ENCODE measurements at regions not wholly inside any gene's neighbourhood (a gene's known extent, or its start where the extent isn't known, plus 50 kb on each side); places are given as distances from the start of the nearest gene placed in this dataset.

DNA sequence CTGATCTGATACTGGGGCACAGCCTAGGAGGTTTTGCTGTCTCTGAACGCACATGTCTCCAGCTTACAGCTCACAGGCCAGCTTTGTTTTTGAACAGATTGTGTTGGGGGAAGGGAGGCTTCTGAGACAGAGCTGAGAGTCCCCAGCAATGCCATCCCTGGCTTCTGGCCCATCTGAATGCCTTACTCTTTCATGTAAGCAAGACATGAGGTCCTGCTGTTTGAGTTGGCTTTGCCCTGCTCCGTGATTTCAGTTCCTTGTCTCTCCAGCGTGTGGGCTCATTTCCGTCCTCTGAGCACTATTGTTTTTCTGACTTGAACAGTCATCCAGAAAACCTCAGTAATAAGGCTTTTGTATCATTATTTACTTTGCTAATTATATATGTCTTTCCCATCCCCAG is 194.9 kb upstream of the TNP1 start:
- Mint-ChIP-seq H3K9me3 (ENCODE audit: unreplicated experiment) (no peaks in the 10 kb centered on the region), H3K4me1 (ENCODE audit: low read depth, unreplicated experiment) (peaks cover 17% of the 10 kb centered on the region), H3K36me3 (ENCODE audit: low read depth, unreplicated experiment) (peaks cover 2% of the 10 kb centered on the region), H3K27ac (ENCODE audit: unreplicated experiment) (no peak overlapping the region), H3K4me3 (ENCODE audit: unreplicated experiment) (no peak overlapping the region), H3K27me3 (ENCODE audit: low read depth, unreplicated experiment) (peaks cover 12% of the 10 kb centered on the region)
- peak overlapping the region; percentile 18 for H3K27ac ChIP-seq (ENCODE audit: low read depth, low read length)
- no peaks in the 10 kb centered on the region for H3K9me3 ChIP-seq (ENCODE audit: insufficient read depth, low read depth, low read length)
- H3K9ac ChIP-seq (ENCODE audit: low read length), result no peak overlapping the region
- H4K20me1 ChIP-seq (ENCODE audit: insufficient read depth, low read length), result no peaks in the 10 kb centered on the region
- FAIRE-seq (peak; percentile 17), DNase-seq (ENCODE audit: low read depth) (peak; percentile 49)
- H3K4me3 ChIP-seq (ENCODE audit: insufficient read depth, low read depth, low read length), result no peak overlapping the region
- no peaks in the 10 kb centered on the region for H3K36me3 ChIP-seq (ENCODE audit: insufficient read depth, low read length)
- peak overlapping the region; percentile 74 for H2AFZ ChIP-seq (ENCODE audit: low read depth, low read length)
- TF ChIP-seq, protein P1, sequence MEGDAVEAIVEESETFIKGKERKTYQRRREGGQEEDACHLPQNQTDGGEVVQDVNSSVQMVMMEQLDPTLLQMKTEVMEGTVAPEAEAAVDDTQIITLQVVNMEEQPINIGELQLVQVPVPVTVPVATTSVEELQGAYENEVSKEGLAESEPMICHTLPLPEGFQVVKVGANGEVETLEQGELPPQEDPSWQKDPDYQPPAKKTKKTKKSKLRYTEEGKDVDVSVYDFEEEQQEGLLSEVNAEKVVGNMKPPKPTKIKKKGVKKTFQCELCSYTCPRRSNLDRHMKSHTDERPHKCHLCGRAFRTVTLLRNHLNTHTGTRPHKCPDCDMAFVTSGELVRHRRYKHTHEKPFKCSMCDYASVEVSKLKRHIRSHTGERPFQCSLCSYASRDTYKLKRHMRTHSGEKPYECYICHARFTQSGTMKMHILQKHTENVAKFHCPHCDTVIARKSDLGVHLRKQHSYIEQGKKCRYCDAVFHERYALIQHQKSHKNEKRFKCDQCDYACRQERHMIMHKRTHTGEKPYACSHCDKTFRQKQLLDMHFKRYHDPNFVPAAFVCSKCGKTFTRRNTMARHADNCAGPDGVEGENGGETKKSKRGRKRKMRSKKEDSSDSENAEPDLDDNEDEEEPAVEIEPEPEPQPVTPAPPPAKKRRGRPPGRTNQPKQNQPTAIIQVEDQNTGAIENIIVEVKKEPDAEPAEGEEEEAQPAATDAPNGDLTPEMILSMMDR (IDR thresholded peaks at IDR 0.05; ENCODE audit: insufficient read depth, low read depth, low read length), result no peak
- no peak for TF ChIP-seq EZH2 (IDR thresholded peaks at IDR 0.05; ENCODE audit: insufficient read depth, low read length)
- H3K4me2 ChIP-seq (ENCODE audit: low read length), result peak overlapping the region; percentile 50
- no peaks in the 10 kb centered on the region for H3K79me2 ChIP-seq (ENCODE audit: insufficient read depth, low read length)
- no peaks in the 10 kb centered on the region for H3K27me3 ChIP-seq (ENCODE audit: insufficient read depth, low read length)
- H3K4me1 ChIP-seq (ENCODE audit: insufficient read depth, low read length), result peaks cover 22% of the 10 kb centered on the region

DNA sequence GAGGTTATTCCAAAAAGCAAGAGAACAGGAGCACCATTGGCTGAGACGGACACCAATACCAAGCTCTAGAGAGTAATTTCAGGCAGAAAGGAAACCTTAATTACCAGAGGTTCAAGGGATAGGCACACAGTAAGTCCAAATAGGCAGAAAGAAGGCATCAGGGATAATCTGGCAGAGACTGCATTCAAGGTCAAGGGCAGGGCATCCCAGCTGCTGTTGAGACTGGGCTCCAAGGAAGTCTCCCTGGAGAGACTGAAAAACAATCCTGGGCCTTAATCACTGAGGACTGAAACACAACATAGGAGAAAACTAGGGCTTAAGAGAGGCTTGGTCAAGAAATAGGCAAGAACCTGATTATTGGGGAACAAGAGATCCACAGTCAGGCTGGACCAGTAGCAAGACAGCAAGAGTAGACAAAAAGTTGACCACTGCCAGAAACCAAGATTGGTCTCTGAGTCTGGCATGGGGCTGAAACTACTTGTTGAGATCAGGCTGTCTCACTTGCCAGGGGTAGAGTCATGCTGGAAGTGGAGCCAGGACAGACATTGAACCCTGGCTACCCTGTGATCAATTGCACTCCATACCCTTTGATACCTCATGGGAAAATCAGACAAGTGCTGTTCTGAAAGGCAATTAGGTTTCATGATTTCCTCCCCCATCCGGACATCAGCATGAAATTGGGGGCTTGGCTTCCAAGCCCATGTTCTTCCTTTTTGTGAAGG is 193.2 kb upstream of the TNP1 start:
- H3K4me3 Mint-ChIP-seq (ENCODE audit: unreplicated experiment), result no peak overlapping the region
- no peak overlapping the region for H3K27ac Mint-ChIP-seq (ENCODE audit: unreplicated experiment)
- TF ChIP-seq, protein P1 (IDR thresholded peaks at IDR 0.05; ENCODE audit: insufficient read depth, low read depth, low read length), result no peak
- TF ChIP-seq EZH2 (IDR thresholded peaks at IDR 0.05; ENCODE audit: insufficient read depth, low read length), result no peak
- no peaks in the 10 kb centered on the region for H3K9me3 ChIP-seq (ENCODE audit: insufficient read depth, low read depth, low read length)
- no peaks in the 10 kb centered on the region for H3K36me3 ChIP-seq (ENCODE audit: insufficient read depth, low read length)
- no peak overlapping the region for H3K4me3 ChIP-seq (ENCODE audit: insufficient read depth, low read depth, low read length)
- DNase-seq (ENCODE audit: low read depth), result no peak
- no peak for FAIRE-seq
- no peak overlapping the region for H3K4me2 ChIP-seq (ENCODE audit: low read length)
- no peak overlapping the region for H3K27ac ChIP-seq (ENCODE audit: low read depth, low read length)
- H4K20me1 ChIP-seq (ENCODE audit: insufficient read depth, low read length), result no peaks in the 10 kb centered on the region
- no peaks in the 10 kb centered on the region for H3K79me2 ChIP-seq (ENCODE audit: insufficient read depth, low read length)
- H3K4me1 Mint-ChIP-seq (ENCODE audit: low read depth, unreplicated experiment), result peaks cover 6% of the 10 kb centered on the region
- H3K9me3 Mint-ChIP-seq (ENCODE audit: unreplicated experiment), result no peaks in the 10 kb centered on the region
- no peak overlapping the region for H2AFZ ChIP-seq (ENCODE audit: low read depth, low read length)
- no peak overlapping the region for H3K9ac ChIP-seq (ENCODE audit: low read length)
- peaks cover 2% of the 10 kb centered on the region for H3K36me3 Mint-ChIP-seq (ENCODE audit: low read depth, unreplicated experiment)
- H3K27me3 ChIP-seq (ENCODE audit: insufficient read depth, low read length), result no peaks in the 10 kb centered on the region
- H3K27me3 Mint-ChIP-seq (ENCODE audit: low read depth, unreplicated experiment), result peaks cover 22% of the 10 kb centered on the region
- H3K4me1 ChIP-seq (ENCODE audit: insufficient read depth, low read length), result peaks cover 11% of the 10 kb centered on the region

DNA sequence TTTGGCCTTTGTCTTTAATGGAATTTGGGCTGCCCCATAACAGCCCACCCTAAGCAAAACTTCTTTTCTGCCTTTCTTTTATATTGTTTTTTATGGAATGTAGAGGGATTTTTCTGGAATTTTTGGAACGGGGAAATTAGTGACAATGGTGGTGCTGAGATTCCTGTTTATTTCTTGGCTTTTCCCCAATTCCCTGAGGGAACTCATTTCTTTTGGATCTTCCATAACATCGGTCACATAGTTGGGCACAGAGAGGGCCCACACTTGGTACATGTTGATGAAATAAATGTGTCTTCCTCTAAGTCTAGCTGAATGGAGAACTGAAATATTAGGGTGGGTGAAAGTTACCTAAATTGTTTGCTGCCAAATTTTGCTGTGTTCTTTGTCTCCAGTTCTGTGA is 191.6 kb upstream of the TNP1 start:
- Mint-ChIP-seq H3K27ac (ENCODE audit: unreplicated experiment) (no peak overlapping the region), H3K9me3 (ENCODE audit: unreplicated experiment) (no peaks in the 10 kb centered on the region), H3K4me1 (ENCODE audit: low read depth, unreplicated experiment) (peaks cover 12% of the 10 kb centered on the region), H3K27me3 (ENCODE audit: low read depth, unreplicated experiment) (peaks cover 16% of the 10 kb centered on the region), H3K36me3 (ENCODE audit: low read depth, unreplicated experiment) (peaks cover 2% of the 10 kb centered on the region), H3K4me3 (ENCODE audit: unreplicated experiment) (no peak overlapping the region)
- Histone ChIP-seq H3K27ac (ENCODE audit: low read depth, low read length) (no peak overlapping the region), H2AFZ (ENCODE audit: low read depth, low read length) (no peak overlapping the region), H3K27me3 (ENCODE audit: insufficient read depth, low read length) (no peaks in the 10 kb centered on the region), H3K4me2 (ENCODE audit: low read length) (no peak overlapping the region), H3K4me3 (ENCODE audit: insufficient read depth, low read depth, low read length) (no peak overlapping the region), H3K9ac (ENCODE audit: low read length) (no peak overlapping the region), H3K9me3 (ENCODE audit: insufficient read depth, low read depth, low read length) (no peaks in the 10 kb centered on the region), H3K79me2 (ENCODE audit: insufficient read depth, low read length) (no peaks in the 10 kb centered on the region), H3K36me3 (ENCODE audit: insufficient read depth, low read length) (no peaks in the 10 kb centered on the region), H3K4me1 (ENCODE audit: insufficient read depth, low read length) (peaks cover 11% of the 10 kb centered on the region), H4K20me1 (ENCODE audit: insufficient read depth, low read length) (no peaks in the 10 kb centered on the region)
- TF ChIP-seq EZH2 (IDR thresholded peaks at IDR 0.05; ENCODE audit: insufficient read depth, low read length), result no peak
- TF ChIP-seq, protein P1 (IDR thresholded peaks at IDR 0.05; ENCODE audit: insufficient read depth, low read depth, low read length), result no peak
- DNase-seq (ENCODE audit: low read depth) (no peak), FAIRE-seq (no peak)
